Mucosa of rectum (tissue), 2 donors: ENCODE measurements at regions not wholly inside any gene's neighbourhood (a gene's known extent, or its start where the extent isn't known, plus 50 kb on each side); places are given as distances from the start of the nearest gene placed in this dataset.

Experiments
- H3K27ac ChIP-seq, 2 donors: one replicate each; pipeline ENCODE4 v1.7.0; 2013; ENCODE audit warnings: inconsistent platforms in 2 of 2, low read depth in 2 of 2, low read length in 2 of 2
- H3K27me3 ChIP-seq, 2 donors: one replicate each; pipeline ENCODE4 v1.7.0; 2013; ENCODE audit warnings: low read length in 2 of 2; ENCODE audit not compliant: control insufficient read depth in 2 of 2, insufficient read depth in 2 of 2
- H3K36me3 ChIP-seq, 2 donors: one replicate each; pipeline ENCODE4 v1.7.0; 2013; ENCODE audit warnings: low read length in 2 of 2; ENCODE audit not compliant: control insufficient read depth in 2 of 2, insufficient read depth in 2 of 2
- H3K4me1 ChIP-seq, 2 donors: one replicate each; pipeline ENCODE4 v1.7.0; 2013; ENCODE audit warnings: low read length in 2 of 2, mild to moderate bottlenecking in 1 of 2; ENCODE audit not compliant: control insufficient read depth in 2 of 2, insufficient read depth in 2 of 2
- H3K4me3 ChIP-seq, 2 donors: one replicate each; pipeline ENCODE4 v1.7.0; 2013; ENCODE audit warnings: low read length in 2 of 2
- H3K9ac ChIP-seq, 2 donors: one replicate each; pipeline ENCODE4 v1.7.0; 2013; ENCODE audit warnings: low read length in 2 of 2, low read depth in 1 of 2, mild to moderate bottlenecking in 1 of 2
- H3K9me3 ChIP-seq, 2 donors: one replicate each; pipeline ENCODE4 v1.7.0; 2013; ENCODE audit warnings: low read length in 2 of 2; ENCODE audit not compliant: control insufficient read depth in 2 of 2
- donor health status: healthy.
- donor health status: Normal muscosa, but diverticular disease.

GRCh38 chr3:188037965-188038581 lies 115.9 kb upstream of the LPP start:
- no peak overlapping the region for H3K9ac ChIP-seq
- H3K27ac ChIP-seq = no peak overlapping the region
- H3K4me3 ChIP-seq = no peak overlapping the region
- H3K9me3 ChIP-seq = no peaks in the 10 kb centered on the region
- H3K36me3 ChIP-seq = no peaks in the 10 kb centered on the region
- no peaks in the 10 kb centered on the region for H3K27me3 ChIP-seq
- H3K4me1 ChIP-seq = peaks cover 0 to 6% of the 10 kb centered on the region in 2 donors

- H3K9ac ChIP-seq = no peak overlapping the region
- H3K36me3 ChIP-seq = no peaks in the 10 kb centered on the region
- no peaks in the 10 kb centered on the region for H3K9me3 ChIP-seq
- H3K27me3 ChIP-seq = no peaks in the 10 kb centered on the region
- no peak overlapping the region for H3K4me3 ChIP-seq
- H3K4me1 ChIP-seq = peaks cover 0 to 6% of the 10 kb centered on the region in 2 donors
- H3K27ac ChIP-seq = no peak overlapping the region
Measured at GRCh38 chr3:188041193-188041592, 112.8 kb upstream of the LPP start.

GRCh38 chr3:188041895-188042294 lies 112.1 kb upstream of the LPP start:
- no peaks in the 10 kb centered on the region for H3K27me3 ChIP-seq
- H3K4me1 ChIP-seq = peaks cover 0 to 6% of the 10 kb centered on the region in 2 donors
- H3K9ac ChIP-seq = no peak overlapping the region
- H3K4me3 ChIP-seq = no peak overlapping the region
- H3K9me3 ChIP-seq = no peaks in the 10 kb centered on the region
- no peaks in the 10 kb centered on the region for H3K36me3 ChIP-seq
- no peak overlapping the region for H3K27ac ChIP-seq

GRCh38 chr3:188042466-188042865 lies 111.5 kb upstream of the LPP start:
- no peak overlapping the region for H3K4me3 ChIP-seq
- no peaks in the 10 kb centered on the region for H3K27me3 ChIP-seq
- no peaks in the 10 kb centered on the region for H3K36me3 ChIP-seq
- H3K9ac ChIP-seq = no peak overlapping the region
- peaks cover 0 to 6% of the 10 kb centered on the region in 2 donors for H3K4me1 ChIP-seq
- H3K27ac ChIP-seq = no peak overlapping the region
- H3K9me3 ChIP-seq = no peaks in the 10 kb centered on the region

- Histone ChIP-seq H3K9me3 (no peaks in the 10 kb centered on the region), H3K4me1 (no peaks in the 10 kb centered on the region), H3K9ac (no peak overlapping the region), H3K27ac (no peak overlapping the region), H3K4me3 (no peak overlapping the region), H3K27me3 (no peaks in the 10 kb centered on the region), H3K36me3 (no peaks in the 10 kb centered on the region)
Measured at GRCh38 chr3:188043891-188044290, 110.1 kb upstream of the LPP start.

- Histone ChIP-seq H3K9ac (no peak overlapping the region), H3K9me3 (no peaks in the 10 kb centered on the region), H3K36me3 (no peaks in the 10 kb centered on the region), H3K27ac (no peak overlapping the region), H3K4me1 (no peaks in the 10 kb centered on the region), H3K4me3 (no peak overlapping the region), H3K27me3 (no peaks in the 10 kb centered on the region)
Measured at GRCh38 chr3:188046561-188047211, 107.3 kb upstream of the LPP start.

GRCh38 chr3:188047536-188047935 lies 106.4 kb upstream of the LPP start:
- H3K27me3 ChIP-seq = no peaks in the 10 kb centered on the region

GRCh38 chr3:188049606-188050530 lies 104.1 kb upstream of the LPP start:
- Histone ChIP-seq H3K9ac (no peak overlapping the region), H3K27ac (no peak overlapping the region), H3K36me3 (no peaks in the 10 kb centered on the region)

More at GRCh38 chr3:188047536-188047935, 106.4 kb upstream of the LPP start:
- no peak overlapping the region for H3K9ac ChIP-seq
- H3K36me3 ChIP-seq = no peaks in the 10 kb centered on the region
- H3K27ac ChIP-seq = no peak overlapping the region
- no peaks in the 10 kb centered on the region for H3K9me3 ChIP-seq
- no peaks in the 10 kb centered on the region for H3K4me1 ChIP-seq
- no peak overlapping the region for H3K4me3 ChIP-seq

GRCh38 chr3:188051801-188052168 lies 102.2 kb upstream of the LPP start:
- Histone ChIP-seq H3K9me3 (no peaks in the 10 kb centered on the region), H3K4me1 (peaks cover 0 to 5% of the 10 kb centered on the region in 2 donors), H3K36me3 (no peaks in the 10 kb centered on the region), H3K9ac (no peak overlapping the region), H3K27me3 (no peaks in the 10 kb centered on the region), H3K4me3 (no peak overlapping the region), H3K27ac (peak overlapping the region; percentile 43 to 68)

More at GRCh38 chr3:188049606-188050530, 104.1 kb upstream of the LPP start:
- Histone ChIP-seq H3K9me3 (no peaks in the 10 kb centered on the region), H3K27me3 (no peaks in the 10 kb centered on the region), H3K4me3 (no peak overlapping the region), H3K4me1 (peaks cover 0 to 5% of the 10 kb centered on the region in 2 donors)
